GM19468 (cell line): ENCODE measurements at regions not wholly inside any gene's neighbourhood (a gene's known extent, or its start where the extent isn't known, plus 50 kb on each side); places are given as distances from the start of the nearest gene placed in this dataset.

Experiments
- ATAC-seq: cut with Tn5 transposase; IDR thresholded peaks from one replicate; pipeline ENCODE4 v1.9.1; 2021; ENCODE audit warnings: mild to moderate bottlenecking, moderate library complexity, moderate number of reproducible peaks; ENCODE audit not compliant: unreplicated experiment; ENCODE audit errors: extremely low read depth

- no peak for ATAC-seq
Observed at GRCh38 chr3:59271971-59272370, 222.1 kb upstream of the CFAP20DC start.

DNA sequence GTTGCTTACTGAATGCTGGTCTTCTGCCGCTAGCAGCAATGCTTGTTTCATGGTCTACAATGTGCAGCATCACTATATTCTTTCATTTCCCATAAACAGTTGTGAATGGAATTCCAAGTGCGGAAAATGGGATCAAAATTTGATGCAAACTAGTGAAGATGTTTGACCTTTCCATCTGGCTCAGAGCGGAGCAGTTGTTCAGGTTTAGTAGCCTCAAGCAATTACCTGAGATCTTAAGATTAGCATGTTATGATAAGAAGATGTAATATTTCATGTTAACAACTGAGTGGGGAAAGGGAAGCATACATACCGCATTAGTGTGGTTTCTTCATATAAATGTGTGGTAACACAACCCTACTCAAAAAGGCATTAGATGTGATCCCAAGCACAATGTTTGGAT, 221.1 kb upstream of the CFAP20DC start:
- no peak for ATAC-seq

- no peak for ATAC-seq
Observed at GRCh38 chr3:59270209-59270608, 220.4 kb upstream of the CFAP20DC start.

- no peak for ATAC-seq
Observed at GRCh38 chr3:59268170-59268569, 218.3 kb upstream of the CFAP20DC start.

GRCh38 chr3:59267021-59267420, 217.2 kb upstream of the CFAP20DC start:
- ATAC-seq, result no peak

DNA sequence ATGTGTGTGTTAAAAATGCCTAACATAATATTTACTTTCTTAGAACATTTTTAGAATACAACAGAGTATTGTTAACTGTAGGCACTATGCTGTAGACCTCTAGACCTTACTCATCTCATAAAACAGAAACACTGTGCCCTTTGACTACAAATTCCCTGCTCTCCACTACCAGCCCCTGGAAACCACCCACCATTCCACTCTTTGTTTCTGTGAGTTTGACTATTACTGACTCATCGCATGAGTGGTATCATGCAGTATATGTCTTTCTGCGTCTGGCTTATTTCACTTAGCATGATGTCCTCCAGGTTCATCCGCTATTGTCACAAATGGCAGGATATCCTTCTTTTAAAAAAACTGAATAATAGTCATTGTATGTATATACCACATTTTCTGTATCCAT, 216.7 kb upstream of the CFAP20DC start:
- ATAC-seq, result no peak

DNA sequence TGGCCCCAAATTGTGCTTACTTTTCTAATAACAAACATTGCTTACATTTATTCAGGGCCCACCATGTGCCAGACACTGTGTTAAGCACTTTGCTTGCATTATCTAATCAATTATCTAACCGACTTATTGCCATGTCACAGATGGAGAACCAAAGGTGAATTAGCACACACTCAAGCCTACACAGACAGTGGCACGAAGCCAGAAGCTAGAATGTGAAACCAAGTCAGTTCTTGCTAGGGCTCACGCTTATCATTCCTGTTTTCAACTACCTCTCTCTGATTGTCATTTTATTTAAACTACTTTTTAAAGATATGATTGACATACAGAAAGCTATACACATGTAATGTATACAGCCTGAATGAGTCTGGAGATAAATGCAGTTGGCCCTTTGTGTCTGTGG, 215.7 kb upstream of the CFAP20DC start:
- ATAC-seq, result no peak

GRCh38 chr3:59264366-59264765, 214.5 kb upstream of the CFAP20DC start:
- ATAC-seq, result no peak

DNA sequence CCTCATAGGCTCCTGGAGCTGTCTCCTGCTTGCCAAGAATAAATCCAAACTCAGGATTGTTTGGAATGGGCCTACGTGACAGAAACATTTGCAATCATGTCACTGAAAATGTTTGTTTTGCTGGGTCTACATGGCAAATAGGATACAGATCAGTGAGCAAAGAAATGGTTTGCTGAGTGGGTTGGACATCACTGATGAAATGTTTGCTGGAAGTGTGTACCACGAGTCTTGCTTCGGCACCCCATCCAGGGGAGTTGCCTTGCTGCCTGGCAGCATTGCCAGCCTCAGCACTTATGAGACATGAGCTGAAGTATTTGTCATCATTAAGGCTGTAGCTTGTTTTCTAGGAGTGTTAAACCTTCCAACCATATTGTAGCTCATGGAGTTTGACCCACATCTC, 213.3 kb upstream of the CFAP20DC start:
- ATAC-seq, result no peak

- ATAC-seq, result peak; percentile 76
Observed at GRCh38 chr3:59262076-59262498, 212.3 kb upstream of the CFAP20DC start.

DNA sequence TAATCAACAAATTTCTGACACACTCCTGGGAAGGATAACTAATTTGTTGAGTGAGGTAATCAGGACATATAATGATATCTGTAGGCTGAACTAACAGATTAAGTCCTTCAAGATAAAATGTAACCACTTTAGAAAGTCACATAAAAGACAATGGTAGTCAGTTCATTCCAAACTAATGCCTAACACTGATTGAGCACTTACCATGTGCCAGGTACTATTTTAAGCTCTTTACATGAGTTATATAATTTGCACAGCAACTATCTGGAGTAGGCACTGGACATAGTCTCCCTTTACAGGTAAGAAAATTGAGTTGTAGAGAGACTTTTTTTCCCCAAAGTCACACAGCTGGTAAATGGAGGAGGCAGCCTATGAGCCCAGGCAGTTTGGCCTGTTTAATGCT, 211.2 kb upstream of the CFAP20DC start:
- no peak for ATAC-seq

DNA sequence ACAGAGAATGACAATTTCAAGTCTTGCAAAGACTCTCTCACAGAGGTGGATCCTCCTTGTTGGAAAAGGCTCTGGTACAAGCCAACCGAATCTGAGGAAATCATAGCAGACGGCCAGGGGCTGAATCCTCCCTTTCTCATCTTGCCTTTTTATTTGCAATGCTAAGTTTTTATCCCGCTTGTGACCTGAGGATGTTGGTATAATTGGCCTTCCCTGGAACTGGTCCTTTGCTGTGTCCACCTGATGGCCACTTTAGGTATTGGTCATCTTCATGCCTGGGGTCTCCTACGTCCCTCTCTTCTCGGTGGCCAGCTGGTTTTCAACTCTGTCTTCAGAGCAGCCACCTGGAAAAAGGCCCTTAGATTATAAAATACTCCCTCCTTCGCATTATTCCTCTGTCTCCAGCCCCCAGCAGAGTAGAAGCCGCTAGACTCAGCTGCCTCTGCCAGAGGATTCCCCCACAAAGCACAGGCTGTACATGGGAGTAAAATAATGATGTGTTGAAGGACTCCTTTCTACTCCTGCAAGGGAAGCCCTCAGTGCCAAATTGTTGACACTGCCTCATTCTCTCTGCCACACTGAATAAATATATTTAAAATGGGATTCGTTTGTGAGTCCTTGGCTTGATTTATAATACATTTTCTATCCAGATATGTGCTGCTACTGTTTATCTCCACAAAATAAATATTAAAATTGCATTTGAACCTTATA, 208.9 kb upstream of the CFAP20DC start:
- no peak for ATAC-seq

DNA sequence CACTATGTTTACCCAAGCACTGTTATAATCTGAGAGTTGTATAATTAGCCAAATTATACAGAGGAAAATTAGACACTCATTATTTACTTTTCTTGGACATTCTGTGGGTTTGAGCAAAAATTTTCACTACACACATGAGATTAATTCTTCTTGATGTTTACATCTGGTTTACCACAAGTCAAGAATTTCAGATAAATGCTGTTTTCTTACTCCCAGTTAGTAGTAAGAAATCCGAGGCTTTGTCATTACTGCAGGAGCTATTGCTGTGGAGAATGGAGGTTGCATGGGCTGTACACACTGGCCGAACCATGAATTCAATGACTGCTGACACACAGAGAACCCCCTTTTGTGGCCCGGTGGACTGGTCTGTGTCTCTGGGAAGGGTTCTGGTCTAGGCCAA, 207.7 kb upstream of the CFAP20DC start:
- ATAC-seq, result no peak

GRCh38 chr3:59256230-59256629, 206.4 kb upstream of the CFAP20DC start:
- ATAC-seq, result no peak

DNA sequence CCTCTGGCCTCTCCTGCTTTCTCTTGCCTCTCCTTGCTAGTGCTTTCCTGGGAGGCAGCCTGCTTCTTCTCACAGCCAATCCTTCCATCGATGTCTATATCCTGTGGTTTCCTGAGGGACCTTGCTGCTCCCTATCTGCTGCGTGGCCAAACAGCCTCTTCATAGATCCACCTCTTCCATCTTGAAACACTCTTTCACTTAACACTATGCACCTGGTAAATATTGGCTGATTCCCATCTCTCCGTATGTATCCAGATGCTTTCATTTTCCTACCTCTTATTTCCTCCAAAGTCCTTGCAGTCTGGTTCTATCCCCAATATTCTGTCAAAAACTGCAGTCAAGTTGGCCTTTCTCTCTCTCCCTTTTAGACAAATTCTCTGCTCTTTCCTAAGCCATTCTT, 205.2 kb upstream of the CFAP20DC start:
- ATAC-seq, result no peak

GRCh38 chr3:59254433-59254832, 204.6 kb upstream of the CFAP20DC start:
- no peak for ATAC-seq

GRCh38 chr3:59253523-59253922, 203.7 kb upstream of the CFAP20DC start:
- ATAC-seq, result no peak

GRCh38 chr3:59251869-59252268, 202.0 kb upstream of the CFAP20DC start:
- ATAC-seq, result no peak

DNA sequence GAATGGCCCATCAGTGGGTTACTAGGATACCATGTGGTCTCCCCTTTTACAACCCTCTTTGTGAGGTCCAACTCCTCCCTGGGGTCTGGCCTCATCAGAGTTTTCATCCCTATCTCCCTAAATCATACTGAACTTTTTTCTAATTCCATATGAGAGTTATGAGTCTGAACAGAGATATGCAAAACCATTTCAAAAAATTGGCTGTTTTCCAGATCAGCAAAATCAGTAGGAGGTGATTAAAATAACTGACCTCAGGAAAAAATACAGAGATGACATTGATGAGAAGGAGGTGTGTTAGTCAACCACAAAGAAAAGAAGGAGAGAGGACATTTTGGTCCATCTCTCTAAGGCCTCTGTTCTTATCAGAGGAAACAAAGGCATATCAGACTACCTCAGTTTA, 200.8 kb upstream of the CFAP20DC start:
- no peak for ATAC-seq

DNA sequence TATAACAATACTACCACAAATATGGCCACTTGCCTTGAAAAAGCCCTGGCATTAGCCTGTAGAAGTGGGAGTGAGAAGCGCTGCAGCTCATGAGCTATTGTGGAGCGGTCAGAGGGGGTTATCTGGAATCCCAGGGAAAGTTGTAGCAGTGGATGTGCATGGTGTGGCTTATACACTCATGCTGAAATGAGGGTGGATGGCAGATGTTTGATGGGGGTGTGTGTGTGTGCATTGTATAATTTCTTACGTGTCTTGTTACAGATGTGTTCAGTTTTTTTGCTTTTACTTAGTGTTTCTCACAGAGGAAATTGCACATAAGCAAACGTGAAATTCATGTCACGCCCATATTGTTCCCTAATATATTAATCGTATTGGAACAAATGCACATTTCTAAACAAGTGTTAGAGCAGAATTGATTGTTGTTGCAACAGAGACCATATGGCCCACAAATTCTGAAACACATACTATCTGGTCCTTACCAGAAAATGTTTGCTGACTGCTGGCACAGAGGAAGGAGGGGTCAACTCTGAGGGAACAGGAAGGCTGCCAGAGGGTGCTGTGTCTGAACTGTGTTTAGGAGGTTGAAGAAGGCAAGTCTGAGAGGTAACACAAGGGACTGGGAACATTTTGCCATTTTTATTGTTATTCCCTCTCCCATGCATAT, 200.0 kb upstream of the CFAP20DC start:
- ATAC-seq, result no peak

DNA sequence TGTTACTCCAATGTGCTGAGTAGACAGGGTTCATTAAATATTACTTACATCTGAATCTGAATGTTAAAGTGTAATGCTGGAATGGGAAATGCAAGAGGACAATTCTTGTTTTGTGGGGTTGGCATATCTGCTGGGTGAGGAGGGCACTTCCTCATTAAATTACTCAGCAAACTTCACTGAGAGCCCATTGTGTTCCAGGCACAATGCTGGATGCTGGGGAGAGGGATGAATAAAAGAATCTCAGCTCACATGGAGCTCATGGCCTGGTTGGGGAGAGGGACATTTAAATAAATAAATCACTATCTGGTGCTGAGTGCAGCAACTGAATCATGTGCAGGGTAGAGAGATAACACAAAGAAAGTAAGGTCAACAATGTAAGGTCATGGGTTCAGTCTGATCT, 199.2 kb upstream of the CFAP20DC start:
- no peak for ATAC-seq

- ATAC-seq, result peak; percentile 51
Observed at GRCh38 chr3:59247402-59247841, 197.6 kb upstream of the CFAP20DC start.
